WERI-Rb-1 (cell line): ENCODE measurements at regions not wholly inside any gene's neighbourhood (a gene's known extent, or its start where the extent isn't known, plus 50 kb on each side); places are given as distances from the start of the nearest gene placed in this dataset.

Experiments used
- DNase-seq: peaks from one replicate; pipeline ENCODE4 v3.0.0-alpha.2; 2020
- H3K27ac ChIP-seq: fragments of 250-450 bp; sonication (Bioruptor Pico); 2 replicates; pipeline ENCODE4 v1.5.1; 2020; ENCODE audit warnings: mild to moderate bottlenecking, moderate library complexity
- H3K27me3 ChIP-seq: fragments of 250-450 bp; sonication (Bioruptor Pico); 2 replicates; pipeline ENCODE4 v1.5.1; 2021; ENCODE audit warnings: mild to moderate bottlenecking, low read depth, moderate library complexity; ENCODE audit not compliant: insufficient read depth, severe bottlenecking
- H3K36me3 ChIP-seq: fragments of 250-450 bp; sonication (Bioruptor Pico); 2 replicates; pipeline ENCODE4 v1.5.1; 2020; ENCODE audit warnings: mild to moderate bottlenecking, moderate library complexity
- H3K4me3 ChIP-seq: 2 replicates; pipeline ENCODE4 v1.5.1; 2011; ENCODE audit warnings: low read depth, mild to moderate bottlenecking, control low read depth, low read length
- H3K9me3 ChIP-seq: fragments of 250-450 bp; sonication (Bioruptor Pico); 2 replicates; pipeline ENCODE4 v1.5.1; 2021; ENCODE audit warnings: mild to moderate bottlenecking, moderate library complexity; ENCODE audit not compliant: severe bottlenecking
- CTCF ChIP-seq: IDR thresholded peaks from 2 replicates; pipeline ENCODE4 v1.5.1; 2011; ENCODE audit warnings: low read depth, mild to moderate bottlenecking, control low read depth, inconsistent platforms, low read length

- no peaks in the 10 kb centered on the region for H3K36me3 ChIP-seq
- peaks cover 51% of the 10 kb centered on the region for H3K27me3 ChIP-seq
- no peak for TF ChIP-seq CTCF
- H3K9me3 ChIP-seq, result no peaks in the 10 kb centered on the region
- no peak for DNase-seq
- H3K27ac ChIP-seq, result no peak overlapping the region
- no peak overlapping the region for H3K4me3 ChIP-seq
These were observed 381.1 kb upstream of the ST6GAL2 start for GRCh38 chr2:107267086-107267485.

DNA sequence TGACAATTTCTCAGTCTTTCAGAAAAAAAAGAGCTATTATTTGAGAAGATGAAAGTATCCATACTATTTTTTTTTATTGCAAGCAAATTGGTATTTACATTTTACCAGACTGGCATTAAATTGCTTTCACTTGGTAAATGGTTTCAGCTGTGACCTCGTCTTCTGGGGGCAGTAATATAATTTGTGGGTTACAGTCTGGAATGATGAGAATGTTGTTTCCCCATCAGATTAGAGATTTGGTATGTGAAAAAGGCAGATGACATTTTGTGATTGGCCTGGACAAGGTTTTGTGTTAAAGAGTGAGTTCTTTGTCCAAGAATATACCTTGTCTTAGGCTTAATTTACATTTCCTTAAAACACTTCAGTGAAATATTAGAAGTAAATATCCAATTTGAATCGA lies 390.1 kb upstream of the ST6GAL2 start:
- no peaks in the 10 kb centered on the region for H3K36me3 ChIP-seq
- no peak for DNase-seq
- H3K9me3 ChIP-seq, result no peaks in the 10 kb centered on the region
- no peak overlapping the region for H3K27ac ChIP-seq
- no peak overlapping the region for H3K4me3 ChIP-seq
- TF ChIP-seq CTCF, result no peak
- H3K27me3 ChIP-seq, result peaks cover 52% of the 10 kb centered on the region

GRCh38 chr2:107278672-107279071 lies 392.7 kb upstream of the ST6GAL2 start:
- Histone ChIP-seq H3K27ac (no peak overlapping the region), H3K27me3 (peaks cover 59% of the 10 kb centered on the region), H3K9me3 (no peaks in the 10 kb centered on the region), H3K4me3 (no peak overlapping the region), H3K36me3 (no peaks in the 10 kb centered on the region)
- no peak for DNase-seq
- TF ChIP-seq CTCF, result no peak

DNA sequence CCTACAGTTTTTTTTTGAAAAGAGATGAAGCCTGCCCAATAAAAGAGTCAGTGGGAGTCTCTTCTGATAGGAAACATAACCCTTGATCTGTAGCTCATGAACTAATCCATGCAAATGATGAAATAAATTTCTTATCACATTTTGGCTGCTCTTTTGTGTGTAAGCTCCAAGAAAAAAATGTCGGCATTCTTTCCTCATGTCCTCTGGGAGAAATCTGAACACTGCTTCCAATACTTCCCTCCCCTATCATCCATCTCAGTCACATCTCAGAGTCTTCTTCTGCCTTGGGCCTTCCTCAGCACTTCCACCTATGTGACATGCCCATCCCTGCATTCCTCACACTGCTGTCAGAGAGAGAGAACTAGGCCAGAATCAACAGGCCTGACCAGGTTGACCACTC lies 395.7 kb upstream of the ST6GAL2 start:
- no peak for TF ChIP-seq CTCF
- H3K36me3 ChIP-seq, result no peaks in the 10 kb centered on the region

DNA sequence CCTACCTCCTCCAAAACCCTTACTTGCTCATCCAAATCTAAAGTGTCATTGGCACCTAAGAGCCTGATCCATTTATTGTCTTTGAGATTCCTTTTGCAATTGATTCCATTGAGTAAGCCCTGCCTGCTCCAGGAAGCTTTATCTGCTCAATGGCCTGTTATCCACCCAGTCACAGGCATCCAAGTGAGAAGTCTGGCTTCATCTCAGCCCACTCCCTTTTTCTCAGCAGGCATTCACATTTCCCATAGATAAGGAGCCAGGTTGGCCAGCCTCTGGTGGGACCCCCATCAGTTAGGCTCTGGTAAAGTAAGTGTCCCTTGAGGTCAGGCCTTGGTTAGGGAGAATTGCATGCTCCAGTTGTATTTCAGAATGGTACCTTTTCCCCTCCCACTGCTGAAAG lies 396.2 kb upstream of the ST6GAL2 start:
- TF ChIP-seq CTCF, result no peak
- Histone ChIP-seq H3K27ac (no peak overlapping the region), H3K36me3 (no peaks in the 10 kb centered on the region), H3K9me3 (no peaks in the 10 kb centered on the region), H3K4me3 (no peak overlapping the region), H3K27me3 (peaks cover 52% of the 10 kb centered on the region)
- DNase-seq, result no peak

More for the DNA sequence above, 395.7 kb upstream of the ST6GAL2 start:
- Histone ChIP-seq H3K27me3 (peaks cover 49% of the 10 kb centered on the region), H3K9me3 (no peaks in the 10 kb centered on the region), H3K4me3 (no peak overlapping the region), H3K27ac (no peak overlapping the region)
- no peak for DNase-seq

DNA sequence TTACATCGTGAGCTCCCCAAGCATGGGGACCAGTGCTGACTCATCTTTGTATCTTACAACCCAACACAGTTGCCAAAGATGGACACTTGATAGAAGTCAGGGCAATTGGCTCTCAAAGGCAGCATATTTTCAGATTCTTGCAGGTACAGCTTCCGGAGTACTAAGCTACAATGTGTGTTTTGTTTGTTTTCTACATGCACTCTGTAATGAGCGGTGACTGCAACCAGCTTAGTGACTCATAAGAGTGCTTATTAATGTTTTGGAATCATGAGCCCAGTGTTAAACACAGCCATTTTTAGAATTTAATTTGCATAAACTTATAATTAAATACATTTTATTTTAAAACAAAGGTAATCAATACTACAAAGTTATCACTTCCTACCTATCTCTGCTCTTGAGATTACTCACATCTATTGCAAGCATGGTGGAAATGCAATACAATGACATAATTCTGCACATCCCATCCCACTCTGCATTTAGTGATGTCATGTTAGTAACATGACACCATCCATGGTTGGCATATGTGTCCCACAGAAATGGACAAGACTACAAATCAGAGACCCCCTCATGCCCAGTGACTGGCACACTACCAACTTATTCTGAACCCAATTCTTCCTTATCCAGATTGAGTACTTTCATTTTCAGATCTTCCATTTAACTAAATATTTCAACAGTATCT lies 399.8 kb upstream of the ST6GAL2 start:
- DNase-seq, result no peak
- H3K4me3 ChIP-seq, result no peak overlapping the region
- no peak for TF ChIP-seq CTCF
- peaks cover 68% of the 10 kb centered on the region for H3K27me3 ChIP-seq
- no peaks in the 10 kb centered on the region for H3K9me3 ChIP-seq
- H3K27ac ChIP-seq, result no peak overlapping the region
- H3K36me3 ChIP-seq, result no peaks in the 10 kb centered on the region
